Liver (tissue), 3 donors: ENCODE measurements at regions not wholly inside any gene's neighbourhood (a gene's known extent, or its start where the extent isn't known, plus 50 kb on each side); places are given as distances from the start of the nearest gene placed in this dataset.

Experiments
- EGR1 ChIP-seq, 2 donors: IDR thresholded peaks; 2 replicates each; pipeline ENCODE4 v1.6.1; 2016 to 2018; ENCODE audit warnings: antibody characterized with exemption in 2 of 2, low read depth in 2 of 2
- FOXA1 ChIP-seq: IDR thresholded peaks from 2 replicates; pipeline ENCODE4 v1.6.1; 2016; ENCODE audit warnings: antibody characterized with exemption
- HNF4A ChIP-seq, 2 donors: conservative IDR thresholded peaks; 2 replicates each; pipeline ENCODE4 v1.6.1; 2016; ENCODE audit warnings: antibody characterized with exemption in 2 of 2, mild to moderate bottlenecking in 2 of 2
- JUND ChIP-seq, 2 donors: IDR thresholded peaks; 2 replicates each; pipeline ENCODE4 v1.6.1; 2016; ENCODE audit warnings: antibody characterized with exemption in 2 of 2
- MAX ChIP-seq: IDR thresholded peaks from 2 replicates; pipeline ENCODE4 v1.6.1; 2016; ENCODE audit warnings: antibody characterized with exemption
- RAD21 ChIP-seq, 2 donors: IDR thresholded peaks; 2 replicates each; pipeline ENCODE4 v1.6.1; 2016; ENCODE audit warnings: antibody characterized with exemption in 2 of 2, mild to moderate bottlenecking in 2 of 2
- TF ChIP-seq, protein P1 (sequence below): fragments of 150-350 bp; IDR thresholded peaks from 2 replicates; pipeline ENCODE4 v1.5.1; 2017; ENCODE audit warnings: improper control_type of control experiment, low read depth, low read length; ENCODE audit not compliant: missing input control
- donor health status: healthy.
- donor health status: healthy.

- TF ChIP-seq, protein P1, sequence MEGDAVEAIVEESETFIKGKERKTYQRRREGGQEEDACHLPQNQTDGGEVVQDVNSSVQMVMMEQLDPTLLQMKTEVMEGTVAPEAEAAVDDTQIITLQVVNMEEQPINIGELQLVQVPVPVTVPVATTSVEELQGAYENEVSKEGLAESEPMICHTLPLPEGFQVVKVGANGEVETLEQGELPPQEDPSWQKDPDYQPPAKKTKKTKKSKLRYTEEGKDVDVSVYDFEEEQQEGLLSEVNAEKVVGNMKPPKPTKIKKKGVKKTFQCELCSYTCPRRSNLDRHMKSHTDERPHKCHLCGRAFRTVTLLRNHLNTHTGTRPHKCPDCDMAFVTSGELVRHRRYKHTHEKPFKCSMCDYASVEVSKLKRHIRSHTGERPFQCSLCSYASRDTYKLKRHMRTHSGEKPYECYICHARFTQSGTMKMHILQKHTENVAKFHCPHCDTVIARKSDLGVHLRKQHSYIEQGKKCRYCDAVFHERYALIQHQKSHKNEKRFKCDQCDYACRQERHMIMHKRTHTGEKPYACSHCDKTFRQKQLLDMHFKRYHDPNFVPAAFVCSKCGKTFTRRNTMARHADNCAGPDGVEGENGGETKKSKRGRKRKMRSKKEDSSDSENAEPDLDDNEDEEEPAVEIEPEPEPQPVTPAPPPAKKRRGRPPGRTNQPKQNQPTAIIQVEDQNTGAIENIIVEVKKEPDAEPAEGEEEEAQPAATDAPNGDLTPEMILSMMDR: no peak
- TF ChIP-seq FOXA1 (no peak), RAD21 (IDR thresholded peaks at IDR 0.05) (no peak), EGR1 (IDR thresholded peaks at IDR 0.05; ENCODE audit: low read depth in 2 of 2) (no peak), MAX (no peak), HNF4A (conservative IDR thresholded peaks at IDR 0.05) (no peak), JUND (IDR thresholded peaks at IDR 0.05) (no peak)
Observed at GRCh38 chr6:55694759-55695158, 115.8 kb upstream of the HMGCLL1 start.
